GM18511 (cell line): ENCODE measurements at regions not wholly inside any gene's neighbourhood (a gene's known extent, or its start where the extent isn't known, plus 50 kb on each side); places are given as distances from the start of the nearest gene placed in this dataset.
"Not testable (repeated sequence)": the region's sequence is repeated elsewhere in the genome, so short reads cannot be mapped to it uniquely, and the experiment has no call there.

Source experiments
- ATAC-seq: cut with Tn5 transposase; IDR thresholded peaks from one replicate; pipeline ENCODE4 v1.9.1; 2021; ENCODE audit warnings: mild to moderate bottlenecking, moderate library complexity; ENCODE audit not compliant: unreplicated experiment

DNA sequence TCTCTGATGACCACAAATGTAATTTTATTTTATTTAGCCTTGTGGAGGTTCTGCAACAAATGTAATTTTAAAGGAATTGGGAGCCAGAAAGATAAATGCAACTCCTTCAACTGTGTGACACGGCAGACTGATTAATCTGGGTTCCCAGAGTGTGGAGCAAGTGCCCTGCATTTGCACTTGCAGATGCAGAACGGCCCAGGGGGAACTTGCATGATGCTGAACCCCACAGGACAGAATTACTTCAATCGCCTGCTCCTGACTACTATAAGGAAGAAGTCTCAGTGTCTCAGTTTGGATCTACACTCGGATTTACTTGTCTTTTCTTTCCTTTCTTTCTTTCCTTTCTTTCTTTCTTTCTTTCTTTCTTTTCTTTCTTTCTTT, 107.2 kb upstream of the ACBD5 start:
- not testable (repeated sequence) for ATAC-seq

DNA sequence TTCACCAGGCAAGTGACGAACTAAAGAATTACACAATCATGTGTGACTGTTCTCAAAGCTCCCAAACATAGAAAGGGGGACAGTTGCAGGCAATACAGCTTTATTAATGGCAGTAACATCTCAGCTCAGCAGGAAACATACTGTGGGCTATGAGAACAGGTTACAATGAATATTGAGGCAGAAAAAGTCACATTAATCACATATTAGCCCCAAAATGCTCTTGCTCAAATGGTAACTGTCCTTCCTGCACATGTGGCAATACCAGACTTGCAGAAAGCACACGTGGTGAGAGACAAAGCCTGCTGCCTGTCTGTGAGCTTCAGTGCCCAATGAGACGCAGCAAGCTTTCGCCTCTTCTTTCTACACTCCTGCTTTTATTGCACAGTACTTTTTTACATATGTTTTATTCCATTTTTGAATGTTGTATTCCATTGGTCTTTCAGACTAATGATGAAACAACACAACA, 104.9 kb upstream of the ACBD5 start:
- ATAC-seq, result peak; percentile 70

DNA sequence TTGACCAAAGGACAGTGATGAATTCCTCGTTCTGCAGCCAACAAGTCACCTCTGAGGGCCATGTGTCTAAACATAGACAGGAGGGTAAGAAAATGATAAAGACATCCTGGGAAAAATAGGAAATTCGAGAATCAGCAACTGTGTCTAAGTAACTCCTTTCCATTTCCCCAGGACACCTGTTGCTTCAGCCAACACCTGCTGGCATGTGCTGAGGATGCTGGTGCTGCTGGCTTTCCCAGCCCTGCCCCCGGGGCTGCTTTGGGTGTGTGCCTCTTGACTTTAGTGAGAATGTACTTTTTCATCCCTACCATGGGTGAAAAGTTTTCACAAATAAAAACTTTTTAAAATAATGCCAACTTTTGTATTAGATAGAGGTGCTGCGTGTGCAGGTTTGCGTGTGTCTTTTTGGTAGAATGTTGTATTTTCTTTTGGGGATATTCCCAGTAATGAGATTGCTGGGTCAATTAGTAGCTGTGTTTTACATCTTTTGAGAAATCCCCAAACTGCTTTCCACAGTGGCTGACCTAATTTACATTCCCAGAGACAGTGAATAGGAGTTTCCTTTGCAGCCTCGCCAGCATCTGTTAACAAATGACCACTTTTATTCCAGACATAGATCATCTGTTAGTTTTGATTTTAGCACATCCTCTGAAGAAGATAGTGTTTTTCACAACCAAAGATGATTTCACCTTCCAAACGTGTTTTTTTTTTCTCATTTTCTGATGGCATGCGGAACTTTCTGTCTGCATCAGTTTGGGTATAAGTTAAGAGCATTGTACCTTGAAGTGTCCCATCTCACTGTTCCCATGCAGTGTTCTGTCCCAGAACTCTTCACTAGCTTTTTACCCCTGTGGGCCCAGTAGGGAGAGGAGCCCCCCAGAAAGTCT, 104.2 kb upstream of the ACBD5 start:
- ATAC-seq, result peak; percentile 58

DNA sequence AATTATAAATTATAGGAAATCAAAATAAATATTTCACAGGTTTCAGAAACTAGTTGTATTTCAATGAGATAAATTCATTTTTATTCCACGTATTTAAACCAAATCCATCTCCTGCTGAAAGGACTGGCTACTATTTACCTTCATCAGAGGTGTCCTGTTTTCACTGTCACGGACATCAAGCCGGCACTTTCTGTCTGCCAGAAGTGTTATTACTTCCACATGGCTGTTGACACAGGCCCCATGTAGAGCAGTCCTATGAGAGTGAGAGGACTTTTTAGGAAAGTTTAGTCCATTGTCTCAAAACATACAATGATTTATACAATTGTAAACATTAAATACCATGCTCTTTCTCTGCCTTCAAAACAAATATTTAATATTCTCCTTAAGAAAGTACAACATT, 100.4 kb upstream of the ACBD5 start:
- ATAC-seq, result no peak

DNA sequence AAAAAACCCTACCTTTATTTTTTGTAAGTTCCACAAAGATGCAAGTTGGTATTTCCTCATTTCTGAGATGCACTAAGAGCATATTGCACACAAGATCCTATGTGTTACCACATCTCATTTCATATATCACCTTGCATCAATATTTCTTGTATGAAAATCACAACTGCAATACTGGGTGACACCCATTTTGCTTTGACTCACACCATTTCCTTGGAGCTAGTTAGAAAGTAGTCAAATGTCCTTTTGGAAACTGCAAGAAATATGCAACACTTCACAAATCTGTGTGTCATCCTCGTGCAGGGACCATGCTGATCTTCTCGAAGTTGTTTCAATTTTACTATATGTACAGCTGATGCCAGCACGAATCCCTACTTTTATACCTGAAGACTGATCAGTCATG, 94.6 kb upstream of the ACBD5 start:
- ATAC-seq, result not testable (repeated sequence)

DNA sequence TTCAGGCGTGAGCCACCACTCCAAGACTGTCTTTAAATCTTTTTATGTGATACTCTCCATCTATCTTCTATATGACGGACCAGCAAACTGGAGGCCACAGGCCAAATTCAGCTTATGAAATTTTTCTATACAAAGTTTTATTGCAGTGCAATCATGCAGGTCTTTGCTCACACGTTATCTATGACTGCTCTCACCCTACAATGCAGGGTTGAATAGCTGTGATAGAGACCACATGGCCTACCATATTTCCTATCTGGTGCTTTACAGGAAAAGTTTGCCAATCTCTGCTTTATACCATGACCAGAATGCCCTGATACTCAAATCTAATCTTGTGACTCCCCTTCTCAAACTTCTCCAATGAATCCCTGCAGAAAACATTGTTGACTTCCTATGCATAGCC, 89.5 kb upstream of the ACBD5 start:
- no peak for ATAC-seq

DNA sequence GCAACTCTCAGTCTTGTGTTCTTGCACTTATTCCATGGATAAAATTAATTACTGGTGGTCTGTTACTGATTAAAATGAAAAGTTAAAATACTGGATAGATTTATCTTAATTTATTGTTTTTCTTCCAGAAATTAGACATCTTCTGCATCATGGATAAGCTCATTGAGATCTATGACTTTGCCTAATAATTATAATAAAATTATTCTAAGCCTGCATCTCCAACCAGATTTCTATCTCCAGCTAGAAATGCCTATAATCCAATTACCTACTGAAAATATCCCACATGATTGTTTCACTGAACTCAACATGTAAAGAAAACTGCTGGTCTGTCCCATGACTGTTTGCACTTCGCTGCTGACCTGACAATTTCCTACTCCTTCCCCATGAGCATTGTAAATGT, 88.3 kb upstream of the ACBD5 start:
- ATAC-seq, result no peak

DNA sequence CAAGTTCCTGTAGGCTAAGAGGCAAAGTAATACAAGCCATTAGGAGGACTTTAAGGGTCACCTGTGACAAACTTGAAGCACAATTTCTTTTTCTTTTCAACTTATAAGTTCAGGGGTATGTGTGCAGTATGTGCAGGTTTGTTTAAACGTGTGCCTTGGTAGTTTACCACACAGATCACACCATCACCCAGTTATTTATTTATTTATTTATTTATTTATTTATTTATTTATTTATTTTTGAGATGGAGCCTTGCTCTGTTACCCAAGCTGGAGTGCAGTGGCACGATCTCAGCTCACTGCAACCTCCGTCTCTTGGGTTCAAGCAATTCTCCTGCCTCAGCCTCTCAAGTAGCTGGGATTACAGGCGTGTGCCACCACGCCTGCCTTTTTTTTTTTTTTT, 86.2 kb upstream of the ACBD5 start:
- ATAC-seq, result not testable (repeated sequence)

DNA sequence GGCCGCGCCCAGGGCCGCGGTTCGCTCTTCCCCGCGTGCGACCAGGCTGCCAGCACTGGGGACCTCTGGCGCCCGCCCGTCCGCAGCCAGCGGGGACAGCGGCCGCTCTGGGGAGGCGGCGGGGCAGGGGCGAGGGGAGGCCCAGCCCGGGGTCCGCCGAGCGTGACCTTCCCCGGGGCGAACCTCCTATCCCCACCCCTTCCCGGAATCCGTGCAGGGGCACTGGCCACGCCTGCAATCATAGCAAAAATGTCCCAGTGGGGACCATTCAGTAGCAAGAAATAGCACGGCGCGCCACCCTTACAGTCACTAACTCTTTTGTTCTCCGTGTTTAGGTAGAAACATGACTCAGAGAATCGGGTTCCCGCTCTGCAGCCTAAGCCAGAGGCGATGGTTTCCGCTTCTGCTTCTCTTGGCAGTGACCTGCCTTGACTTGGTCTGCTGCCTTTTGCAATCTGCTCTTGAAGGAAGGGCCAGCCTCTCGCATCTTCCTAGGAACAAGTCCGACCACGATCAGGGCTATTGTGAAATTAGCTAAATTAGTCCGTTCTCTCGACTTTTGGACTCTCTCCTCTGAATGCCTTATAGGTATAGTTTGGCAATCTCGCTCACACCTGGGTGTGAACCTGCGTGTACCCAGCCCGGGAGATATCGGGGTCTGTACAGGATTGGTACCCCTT, 79.3 kb upstream of the ACBD5 start:
- ATAC-seq, result peak; percentile 57

DNA sequence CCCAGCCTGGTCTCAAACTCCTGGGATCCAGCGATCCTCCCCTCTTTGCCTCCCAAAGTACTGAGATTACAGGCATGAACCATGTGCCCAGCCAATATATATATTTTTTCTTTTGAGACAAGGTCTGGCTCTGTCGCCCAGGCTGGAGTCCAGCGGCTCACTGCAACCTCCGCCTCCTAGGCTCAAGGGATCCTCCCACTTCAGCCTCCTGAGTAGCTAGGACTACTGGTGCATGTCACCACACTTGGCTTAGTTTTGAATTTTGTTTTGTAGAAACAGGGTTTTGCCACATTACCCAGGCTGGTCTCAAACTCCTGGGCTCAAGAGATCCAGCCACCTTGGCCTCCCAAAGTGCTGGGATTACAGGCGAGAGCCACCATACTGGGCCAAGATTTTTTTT, 78.5 kb upstream of the ACBD5 start:
- ATAC-seq, result not testable (repeated sequence)

DNA sequence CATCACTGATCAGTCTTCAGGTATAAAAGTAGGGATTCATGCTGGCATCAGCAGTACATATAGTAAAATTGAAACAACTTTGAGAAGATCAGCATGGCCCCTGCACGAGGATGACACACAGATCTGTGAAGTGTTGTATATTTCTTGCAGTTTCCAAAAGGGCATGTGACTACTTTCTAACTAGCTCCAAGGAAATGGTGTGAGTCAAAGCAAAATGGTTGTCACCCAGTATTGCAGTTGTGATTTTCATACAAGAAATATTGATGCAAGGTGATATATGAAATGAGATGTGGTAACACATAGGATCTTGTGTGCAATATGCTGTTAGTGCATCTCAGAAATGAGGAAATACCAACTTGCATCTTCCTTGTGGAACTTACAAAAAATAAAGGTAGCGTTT, 74.5 kb upstream of the ACBD5 start:
- not testable (repeated sequence) for ATAC-seq

DNA sequence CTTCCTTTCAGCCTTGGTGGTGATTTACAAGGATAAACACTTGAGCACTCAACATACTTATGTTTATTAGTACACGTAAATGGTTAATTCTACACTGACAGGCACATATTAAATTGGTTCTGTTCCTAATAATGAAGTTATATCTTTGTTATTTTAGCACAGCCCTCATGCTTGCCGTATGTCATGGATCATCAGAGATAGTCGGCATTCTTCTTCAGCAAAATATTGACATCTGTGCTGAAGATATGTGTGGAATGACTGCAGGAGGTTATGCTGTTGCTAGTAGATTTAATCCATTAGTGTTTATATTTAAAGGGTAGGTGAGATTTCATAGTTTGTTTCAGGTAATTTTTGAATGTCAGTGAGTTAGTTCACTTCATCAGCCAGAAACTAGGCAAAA, 73.0 kb upstream of the ACBD5 start:
- ATAC-seq, result not testable (repeated sequence)

DNA sequence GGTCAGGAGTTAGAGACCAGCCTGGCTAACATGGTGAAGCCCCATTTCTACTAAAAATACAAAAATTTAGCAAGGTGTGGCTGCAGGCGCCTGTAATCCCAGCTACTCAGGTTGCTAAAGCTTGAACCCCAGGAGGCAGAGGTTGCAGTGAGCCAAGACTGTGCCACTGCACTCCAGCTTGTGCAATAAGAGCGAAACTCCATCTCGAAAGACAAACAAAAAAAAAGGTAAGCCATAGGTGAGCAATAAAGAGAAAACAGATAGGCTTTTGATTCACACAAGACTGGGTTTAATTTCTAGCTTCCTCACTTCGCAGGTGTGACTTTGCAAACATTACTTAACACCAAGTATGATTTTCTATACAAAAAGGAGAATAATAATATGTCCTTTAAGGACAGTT, 72.3 kb upstream of the ACBD5 start:
- ATAC-seq, result no peak

DNA sequence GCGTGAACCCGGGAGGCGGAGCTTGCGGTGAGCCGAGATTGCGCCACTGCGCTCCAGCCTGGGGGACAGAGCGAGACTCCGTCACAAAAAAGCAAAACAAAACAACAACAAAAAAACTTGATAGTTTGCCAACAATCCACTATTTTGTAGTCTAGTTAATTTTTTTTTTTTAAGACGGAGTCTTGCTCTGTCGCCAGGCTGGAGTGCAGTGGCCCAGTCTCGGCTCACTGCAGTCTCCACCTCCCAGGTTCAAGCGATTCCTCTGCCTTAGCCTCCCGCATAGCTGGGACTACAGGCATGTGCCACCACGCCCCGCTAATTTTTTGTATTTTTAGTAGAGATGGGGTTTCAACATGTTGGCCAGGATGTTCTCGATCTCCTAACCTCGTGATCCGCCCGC, 71.2 kb upstream of the ACBD5 start:
- ATAC-seq, result not testable (repeated sequence)

DNA sequence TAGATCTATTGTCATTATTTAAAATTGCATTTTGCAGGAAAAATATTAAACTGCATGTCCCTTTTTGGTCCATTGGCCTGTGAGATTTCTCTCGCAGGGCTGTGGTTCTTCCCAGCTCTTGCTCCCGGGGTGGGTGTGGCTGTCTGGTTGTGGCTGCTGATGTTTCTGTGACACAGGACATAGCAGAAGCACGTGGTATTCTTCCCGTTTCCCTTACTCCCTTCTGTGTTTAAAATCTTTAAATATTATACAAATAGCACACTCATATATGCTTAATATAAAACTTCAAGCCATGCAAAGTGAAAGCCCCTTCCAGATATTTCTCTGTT, 57.9 kb upstream of the ACBD5 start:
- not testable (repeated sequence) for ATAC-seq

DNA sequence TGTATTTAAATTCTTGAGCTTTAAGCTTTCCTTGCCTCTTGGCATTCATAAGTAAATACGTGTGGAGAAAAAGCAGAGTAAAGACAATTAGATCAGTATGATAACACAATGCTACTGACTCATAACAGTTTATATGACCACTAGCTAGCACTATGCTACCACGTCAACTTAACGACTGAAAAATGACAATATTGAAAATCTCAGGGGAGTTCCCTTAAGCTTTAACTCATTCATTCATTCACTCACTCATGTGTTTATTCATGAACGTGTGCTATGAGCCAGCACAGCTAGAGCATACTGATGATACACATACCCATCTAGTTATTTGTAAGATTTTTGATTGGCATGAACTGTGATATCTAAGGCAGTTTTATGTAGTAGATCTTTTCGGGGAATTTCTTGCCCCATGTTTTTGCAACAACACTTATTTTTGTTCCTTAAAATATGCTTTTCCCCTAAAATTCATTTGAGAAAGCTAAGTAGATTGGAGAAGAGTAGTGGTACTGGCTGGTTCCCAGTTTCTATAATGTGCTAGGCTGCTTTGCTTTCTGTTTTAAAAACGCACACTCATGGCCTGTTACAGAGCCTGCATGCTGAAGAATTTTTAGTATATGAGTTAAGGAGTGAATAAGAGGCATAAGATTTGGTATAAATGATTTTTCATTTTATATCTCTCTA, 57.4 kb upstream of the ACBD5 start:
- no peak for ATAC-seq

DNA sequence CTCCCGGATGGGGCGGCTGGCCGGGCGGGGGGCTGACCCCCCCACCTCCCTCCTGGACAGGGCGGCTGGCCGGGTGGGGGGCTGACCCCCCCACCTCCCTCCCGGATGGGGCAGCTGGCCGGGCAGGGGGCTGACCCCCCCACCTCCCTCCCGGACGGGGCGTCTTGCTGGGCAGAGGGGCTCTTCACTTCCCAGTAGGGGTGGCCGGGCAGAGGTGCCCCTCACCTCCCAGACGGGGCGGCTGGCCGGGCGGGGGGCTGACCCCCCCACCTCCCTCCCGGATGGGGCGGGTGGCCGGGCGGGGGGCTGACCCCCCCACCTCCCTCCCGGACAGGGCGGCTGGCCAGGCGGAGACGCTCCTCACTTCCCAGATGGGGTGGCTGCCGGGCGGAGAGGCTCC, 55.7 kb upstream of the ACBD5 start:
- ATAC-seq, result not testable (repeated sequence)

DNA sequence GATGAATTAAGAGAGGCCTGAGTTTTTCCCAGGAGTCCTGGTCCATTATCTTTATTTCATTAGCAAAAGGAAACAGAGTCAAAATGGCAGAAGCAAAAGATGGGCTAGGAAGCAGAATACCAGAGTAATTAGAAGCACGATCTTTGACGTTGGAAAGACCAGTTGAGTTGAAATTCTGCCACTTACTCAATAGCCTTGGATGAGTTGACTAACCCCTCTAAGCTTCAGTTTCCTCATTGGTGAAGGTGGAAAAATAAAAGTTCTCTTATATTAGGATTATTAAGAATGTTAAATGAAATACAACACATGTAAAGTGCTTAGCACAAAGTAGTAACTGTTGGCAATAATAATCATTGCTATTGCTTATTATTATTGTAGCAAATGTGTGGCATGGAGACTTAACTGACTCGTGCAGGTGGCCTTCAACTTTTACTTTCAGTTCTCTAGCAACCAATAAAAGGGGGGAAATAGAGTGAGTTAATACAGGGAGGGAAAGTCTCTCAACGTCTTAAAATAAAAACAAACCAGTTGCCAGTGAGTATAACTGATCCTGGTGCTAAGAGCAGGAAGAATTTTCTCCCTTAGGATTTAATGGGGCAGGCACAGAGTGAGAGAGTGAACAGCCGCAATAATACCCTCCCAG, 50.8 kb upstream of the ACBD5 start:
- ATAC-seq, result peak; percentile 93
